GM10266 (cell line): ENCODE measurements at regions not wholly inside any gene's neighbourhood (a gene's known extent, or its start where the extent isn't known, plus 50 kb on each side); places are given as distances from the start of the nearest gene placed in this dataset.

Source experiments
- DNase-seq: peaks from one replicate; pipeline ENCODE4 v3.0.0; 2012; ENCODE audit errors: extremely low spot score
- CTCF ChIP-seq: IDR thresholded peaks from 2 replicates; pipeline ENCODE4 v1.5.1; 2012; ENCODE audit warnings: mild to moderate bottlenecking, low read depth; ENCODE audit not compliant: control insufficient read depth, insufficient read depth; ENCODE audit errors: missing control alignments

GRCh38 chr7:109522585-109522984, 952.9 kb downstream of the DNAJB9 start:
- no peak for DNase-seq
- no peak for TF ChIP-seq CTCF

- no peak for DNase-seq
- TF ChIP-seq CTCF = no peak
These were observed 958.2 kb downstream of the DNAJB9 start for GRCh38 chr7:109527833-109528232.

DNA sequence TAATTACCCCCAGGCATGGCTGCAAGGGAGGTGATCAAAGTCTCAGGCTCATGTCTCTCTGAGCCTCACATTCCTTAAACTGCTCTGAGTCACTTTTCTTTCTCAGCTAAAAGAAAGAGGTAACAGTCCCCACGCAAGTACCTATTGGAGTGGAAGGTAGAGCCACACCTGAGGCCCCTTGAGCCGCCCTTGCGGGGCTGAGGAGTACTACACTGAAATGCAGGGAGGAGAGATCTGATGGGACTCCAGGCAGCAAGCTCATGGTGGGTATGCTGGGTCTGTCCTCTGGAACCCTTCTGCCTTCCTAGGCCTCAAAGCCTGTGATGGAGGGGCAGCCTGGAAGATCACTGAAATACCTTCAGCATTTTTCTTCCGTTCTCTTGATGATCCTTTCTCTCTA, 960.0 kb downstream of the DNAJB9 start:
- no peak for TF ChIP-seq CTCF
- no peak for DNase-seq

DNA sequence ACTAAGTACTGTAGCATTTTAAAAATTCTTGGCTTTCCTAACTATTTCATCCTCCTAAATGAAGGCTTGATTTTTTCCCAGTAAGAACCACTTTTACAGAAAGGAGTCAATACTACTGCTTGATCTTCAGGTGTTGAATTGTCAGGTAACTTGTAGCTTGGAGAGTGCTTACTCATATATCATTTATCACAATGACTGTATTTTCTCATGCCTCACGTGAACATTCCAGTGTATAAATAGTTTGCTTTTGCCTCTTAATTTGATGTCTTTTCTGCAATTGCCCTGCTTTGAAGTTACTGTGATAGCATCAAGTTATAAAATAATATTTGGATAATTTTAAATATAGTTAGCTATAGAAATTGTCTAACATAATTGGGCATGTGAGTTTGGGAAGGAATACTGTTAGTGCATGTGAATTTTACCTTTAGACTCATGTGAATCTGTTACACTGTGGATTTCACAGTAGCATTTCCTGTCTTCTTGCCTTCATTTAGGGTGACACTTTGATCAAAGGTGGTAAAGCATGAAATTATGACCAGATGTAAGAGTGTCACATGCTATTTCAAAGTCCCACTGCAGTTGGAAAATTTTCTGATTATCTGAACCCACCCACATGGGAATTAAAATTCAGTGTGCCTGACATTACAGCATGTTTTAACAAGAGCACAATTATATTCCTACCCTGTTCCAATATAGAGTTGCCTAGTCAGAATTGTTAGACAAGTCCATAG, 962.8 kb downstream of the DNAJB9 start:
- TF ChIP-seq CTCF = no peak
- no peak for DNase-seq

GRCh38 chr7:109545686-109546085, 976.0 kb downstream of the DNAJB9 start:
- no peak for DNase-seq
- TF ChIP-seq CTCF = no peak

- DNase-seq = no peak
- TF ChIP-seq CTCF = no peak
These were observed 980.0 kb downstream of the DNAJB9 start for GRCh38 chr7:109549471-109550193.

- TF ChIP-seq CTCF = no peak
- no peak for DNase-seq
These were observed 982.3 kb downstream of the DNAJB9 start for GRCh38 chr7:109552017-109552416.
